ENCODE measurements at regions not wholly inside any gene's neighbourhood (a gene's known extent, or its start where the extent isn't known, plus 50 kb on each side); places are given as distances from the start of the nearest gene placed in this dataset.
"Not testable (repeated sequence)": the region's sequence is repeated elsewhere in the genome, so short reads cannot be mapped to it uniquely, and the experiment has no call there.

DNA sequence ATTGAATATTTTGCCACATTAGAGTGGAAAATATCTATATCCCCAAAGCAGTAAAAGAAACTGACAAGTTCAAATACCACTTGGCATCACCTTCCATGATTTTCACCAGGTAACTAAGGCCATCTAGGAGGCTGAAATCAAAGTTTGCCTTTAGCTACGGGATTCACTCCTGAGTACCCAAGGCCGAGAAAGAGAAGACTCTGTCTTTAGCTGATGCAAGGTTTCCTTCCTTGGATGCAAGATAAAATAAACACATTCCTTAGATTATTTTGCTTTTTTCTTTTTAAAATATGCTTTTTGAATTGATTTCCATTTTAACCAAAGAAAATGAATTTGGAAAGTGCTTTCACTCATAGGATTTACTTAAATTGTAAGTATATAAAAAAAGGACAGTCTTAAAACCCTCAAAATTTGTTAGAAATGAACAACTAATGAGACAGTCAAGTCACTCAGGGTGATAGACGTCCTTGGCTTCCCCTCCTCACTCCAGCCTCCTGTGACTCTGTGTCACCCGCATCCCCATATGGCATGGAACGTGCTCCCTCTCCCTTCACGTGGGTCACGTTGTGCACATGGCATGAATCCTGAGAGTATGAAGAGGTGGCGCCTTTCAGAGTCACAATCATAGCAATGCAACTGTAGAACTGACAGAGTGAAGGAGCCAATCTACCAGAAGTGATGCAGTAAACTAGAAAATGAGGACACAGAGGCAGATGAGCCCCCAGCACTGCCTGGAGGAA lies 148.4 kb downstream of the RTP4 start:
- FAIRE-seq, result no peak
- TF ChIP-seq, protein P1, sequence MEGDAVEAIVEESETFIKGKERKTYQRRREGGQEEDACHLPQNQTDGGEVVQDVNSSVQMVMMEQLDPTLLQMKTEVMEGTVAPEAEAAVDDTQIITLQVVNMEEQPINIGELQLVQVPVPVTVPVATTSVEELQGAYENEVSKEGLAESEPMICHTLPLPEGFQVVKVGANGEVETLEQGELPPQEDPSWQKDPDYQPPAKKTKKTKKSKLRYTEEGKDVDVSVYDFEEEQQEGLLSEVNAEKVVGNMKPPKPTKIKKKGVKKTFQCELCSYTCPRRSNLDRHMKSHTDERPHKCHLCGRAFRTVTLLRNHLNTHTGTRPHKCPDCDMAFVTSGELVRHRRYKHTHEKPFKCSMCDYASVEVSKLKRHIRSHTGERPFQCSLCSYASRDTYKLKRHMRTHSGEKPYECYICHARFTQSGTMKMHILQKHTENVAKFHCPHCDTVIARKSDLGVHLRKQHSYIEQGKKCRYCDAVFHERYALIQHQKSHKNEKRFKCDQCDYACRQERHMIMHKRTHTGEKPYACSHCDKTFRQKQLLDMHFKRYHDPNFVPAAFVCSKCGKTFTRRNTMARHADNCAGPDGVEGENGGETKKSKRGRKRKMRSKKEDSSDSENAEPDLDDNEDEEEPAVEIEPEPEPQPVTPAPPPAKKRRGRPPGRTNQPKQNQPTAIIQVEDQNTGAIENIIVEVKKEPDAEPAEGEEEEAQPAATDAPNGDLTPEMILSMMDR (IDR thresholded peaks at IDR 0.05; ENCODE audit: insufficient read depth, missing control alignments), result no peak
- no peak for DNase-seq (ENCODE audit: insufficient read length, low spot score)

DNA sequence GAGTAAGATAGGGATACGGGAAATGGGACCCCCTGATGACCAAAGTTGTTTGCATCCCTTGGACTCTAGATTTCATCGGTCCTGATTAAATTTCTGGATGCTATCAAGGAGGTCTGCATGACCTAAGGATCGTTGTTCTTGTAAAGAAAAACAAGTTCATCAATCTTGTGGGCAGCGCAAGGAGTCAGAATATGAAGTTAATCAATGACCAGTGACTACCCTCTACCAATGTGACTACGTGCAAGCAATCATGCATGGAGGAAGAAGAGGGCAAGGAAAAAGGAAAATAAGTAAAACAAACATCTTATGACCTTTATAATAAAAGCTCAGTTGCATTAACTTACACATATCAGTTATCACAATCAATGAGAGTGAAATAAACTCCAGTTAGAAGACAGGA lies 139.7 kb downstream of the RTP4 start:
- DNase-seq (ENCODE audit: insufficient read length, low spot score) (no peak), FAIRE-seq (no peak)
- TF ChIP-seq, protein P1 (IDR thresholded peaks at IDR 0.05; ENCODE audit: insufficient read depth, missing control alignments), result no peak

DNA sequence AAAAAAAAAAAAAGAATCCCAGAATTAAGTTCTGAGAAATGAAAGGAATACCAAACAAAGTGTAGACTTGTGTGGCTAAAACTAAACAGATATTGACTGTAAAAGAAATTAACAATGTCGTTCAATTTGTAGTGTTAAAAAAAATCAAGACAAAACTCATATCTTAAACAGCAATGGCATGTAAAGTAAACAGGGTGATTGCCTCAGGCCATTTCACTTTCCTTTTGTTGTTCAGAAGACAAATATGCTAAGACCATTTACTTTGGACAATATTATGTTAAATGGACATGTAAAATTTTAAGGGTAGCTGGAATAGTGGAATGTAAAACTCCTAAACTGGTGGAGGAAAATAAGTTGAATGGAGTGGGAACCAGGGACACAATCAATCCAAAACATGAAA lies 139.1 kb downstream of the RTP4 start:
- TF ChIP-seq, protein P1 (IDR thresholded peaks at IDR 0.05; ENCODE audit: insufficient read depth, missing control alignments), result no peak
- FAIRE-seq, result no peak
- DNase-seq (ENCODE audit: insufficient read length, low spot score), result no peak

DNA sequence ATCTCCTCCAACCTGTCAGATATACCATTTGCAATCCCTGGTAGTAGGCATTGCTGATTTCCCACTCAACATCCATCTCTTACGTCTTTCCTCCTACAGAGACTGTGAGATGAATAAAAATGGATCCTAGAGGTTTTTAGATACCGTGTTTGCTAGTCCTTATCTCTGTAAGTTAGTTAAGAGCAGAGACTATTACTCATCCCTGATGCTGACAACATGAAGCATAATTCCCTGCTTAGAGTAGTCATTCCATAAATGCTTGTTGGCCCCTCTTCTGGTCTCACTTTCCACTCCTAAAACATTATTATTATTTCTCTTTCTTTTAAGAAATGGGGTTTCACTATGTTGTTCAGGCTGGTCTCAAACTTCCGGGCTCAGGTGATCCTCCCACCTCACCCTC lies 136.2 kb downstream of the RTP4 start:
- TF ChIP-seq, protein P1 (IDR thresholded peaks at IDR 0.05; ENCODE audit: insufficient read depth, missing control alignments), result no peak
- DNase-seq (ENCODE audit: insufficient read length, low spot score) (no peak), FAIRE-seq (no peak)

DNA sequence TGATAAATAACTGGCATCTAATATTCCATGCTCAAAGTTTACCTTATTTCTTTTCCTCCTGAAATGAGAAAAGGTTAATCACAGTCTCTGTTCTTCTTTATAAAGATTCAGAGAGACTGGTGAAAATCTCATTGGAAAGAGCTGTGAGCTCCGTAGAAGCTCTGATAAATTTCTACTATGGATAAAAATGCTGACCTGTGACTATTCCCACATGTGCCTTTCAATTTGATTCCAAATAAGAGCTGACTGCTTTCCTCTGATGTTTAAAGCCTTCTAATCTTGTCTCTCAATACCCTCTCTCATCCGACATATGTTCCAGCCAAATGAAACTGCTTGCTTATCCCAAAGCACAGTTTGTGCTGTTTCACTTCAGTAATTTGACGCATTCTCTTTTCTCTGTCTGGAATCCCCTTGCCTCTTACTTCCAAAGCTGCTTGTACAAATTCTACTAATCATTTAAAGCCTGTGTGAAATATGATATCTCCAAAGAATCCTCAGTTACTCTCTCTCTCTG lies 130.1 kb downstream of the RTP4 start:
- DNase-seq (ENCODE audit: insufficient read length, low spot score) (no peak), FAIRE-seq (no peak)
- TF ChIP-seq, protein P1 (IDR thresholded peaks at IDR 0.05; ENCODE audit: insufficient read depth, missing control alignments), result no peak

DNA sequence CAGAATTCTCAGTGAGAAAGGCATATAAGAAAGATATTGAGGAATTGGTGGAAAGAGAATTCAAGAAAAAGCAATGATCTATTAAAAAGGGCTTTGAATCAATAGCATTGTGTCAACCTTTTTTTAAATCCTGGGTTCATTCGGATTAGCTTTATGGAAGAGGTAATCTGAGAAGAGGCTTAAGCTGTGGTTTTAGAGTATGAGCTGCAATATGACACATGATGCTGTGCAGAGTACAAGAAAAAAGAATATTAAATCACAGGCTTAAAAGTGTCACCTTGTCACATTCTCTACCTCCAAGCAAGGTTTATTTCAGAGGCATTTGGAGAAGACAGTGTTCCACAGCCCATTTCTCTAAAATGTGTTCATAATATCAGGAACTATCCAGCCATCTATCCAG lies 128.9 kb downstream of the RTP4 start:
- TF ChIP-seq, protein P1 (IDR thresholded peaks at IDR 0.05; ENCODE audit: insufficient read depth, missing control alignments), result no peak
- FAIRE-seq (no peak), DNase-seq (ENCODE audit: insufficient read length, low spot score) (no peak)

DNA sequence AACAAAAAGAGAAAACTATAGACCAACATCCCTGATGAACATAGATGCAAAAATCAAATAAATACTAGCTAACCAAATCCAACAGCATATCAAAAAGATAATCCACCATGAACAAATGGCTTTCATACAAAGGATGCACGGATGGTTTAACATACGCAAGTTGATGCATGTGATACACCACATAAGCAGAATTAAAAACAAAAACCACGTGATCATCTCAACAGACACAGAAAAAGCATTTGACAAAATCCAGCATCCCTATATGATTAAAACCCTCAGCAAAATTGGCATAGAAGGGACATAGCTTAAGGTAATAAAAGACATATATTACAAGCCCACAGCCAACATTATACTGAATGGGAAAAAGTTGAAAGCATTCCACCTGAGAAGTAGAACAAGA lies 125.9 kb downstream of the RTP4 start:
- FAIRE-seq, result not testable (repeated sequence)

More for the DNA sequence above, 125.9 kb downstream of the RTP4 start:
- DNase-seq (ENCODE audit: insufficient read length, low spot score), result not testable (repeated sequence)

Measured in D721Med (cell line).